ENCODE measurements at regions not wholly inside any gene's neighbourhood (a gene's known extent, or its start where the extent isn't known, plus 50 kb on each side); places are given as distances from the start of the nearest gene placed in this dataset.

GRCh38 chr9:79325501-79325900, 246.3 kb upstream of the TLE4 start:
- TF ChIP-seq, protein P1, sequence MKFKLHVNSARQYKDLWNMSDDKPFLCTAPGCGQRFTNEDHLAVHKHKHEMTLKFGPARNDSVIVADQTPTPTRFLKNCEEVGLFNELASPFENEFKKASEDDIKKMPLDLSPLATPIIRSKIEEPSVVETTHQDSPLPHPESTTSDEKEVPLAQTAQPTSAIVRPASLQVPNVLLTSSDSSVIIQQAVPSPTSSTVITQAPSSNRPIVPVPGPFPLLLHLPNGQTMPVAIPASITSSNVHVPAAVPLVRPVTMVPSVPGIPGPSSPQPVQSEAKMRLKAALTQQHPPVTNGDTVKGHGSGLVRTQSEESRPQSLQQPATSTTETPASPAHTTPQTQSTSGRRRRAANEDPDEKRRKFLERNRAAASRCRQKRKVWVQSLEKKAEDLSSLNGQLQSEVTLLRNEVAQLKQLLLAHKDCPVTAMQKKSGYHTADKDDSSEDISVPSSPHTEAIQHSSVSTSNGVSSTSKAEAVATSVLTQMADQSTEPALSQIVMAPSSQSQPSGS (IDR thresholded peaks at IDR 0.05; ENCODE audit: low read length): no peak
- TF ChIP-seq RNF2 (IDR thresholded peaks at IDR 0.05; ENCODE audit: borderline replicate concordance, low read depth, low read length, missing control alignments, poor library complexity, severe bottlenecking) (no peak), SP1 (IDR thresholded peaks at IDR 0.05; ENCODE audit: low read depth, low read length) (no peak), NRF1 (IDR thresholded peaks at IDR 0.05; ENCODE audit: low read depth, low read length) (no peak), SIX5 (IDR thresholded peaks at IDR 0.05; ENCODE audit: low read depth, low read length) (no peak), ZNF274 (IDR thresholded peaks at IDR 0.05; ENCODE audit: borderline replicate concordance, extremely low read depth, low read length) (no peak), TBP (IDR thresholded peaks at IDR 0.05; ENCODE audit: low read depth, low read length) (no peak), MAFK (IDR thresholded peaks at IDR 0.05; ENCODE audit: low read depth, low read length) (no peak), CREB1 (IDR thresholded peaks at IDR 0.05) (no peak)
- no peaks in the 10 kb centered on the region for H3K79me1 ChIP-seq (ENCODE audit: low read depth, low read length)
- H3K4me3 ChIP-seq (ENCODE audit: extremely low read depth in 1 of 4, insufficient read depth in 2 of 4, low read depth in 3 of 4, low read length in 4 of 4): no peak overlapping the region
- H4K91ac ChIP-seq (replicated peaks; ENCODE audit: insufficient read length, low read length): no peak overlapping the region
- no peaks in the 10 kb centered on the region for H3K27me3 ChIP-seq (replicated peaks in 1 of 4; ENCODE audit: control insufficient read depth in 3 of 4, extremely low read depth in 1 of 4, insufficient read depth in 3 of 4, low read length in 3 of 4)
- H2BK20ac ChIP-seq (ENCODE audit: low read length): no peak overlapping the region
- H4K20me1 ChIP-seq (replicated peaks in 1 of 2; ENCODE audit: control insufficient read depth in 1 of 2, insufficient read depth in 2 of 2, low read length in 2 of 2): no peaks in the 10 kb centered on the region
- no peak overlapping the region for H3K27ac ChIP-seq (ENCODE audit: low read depth, low read length)
- H3K23me2 ChIP-seq (ENCODE audit: low read depth, low read length): no peaks in the 10 kb centered on the region
- no peak overlapping the region for H2AFZ ChIP-seq (ENCODE audit: low read length)
- 75% methylated on average over 3 of the region's 3 CpGs; no CpG with 5 or more reads in 1 of the 2 experiments for WGBS, 2 experiments (ENCODE audit: extremely low coverage in 1 of 2, insufficient coverage in 1 of 2, insufficient read length in 1 of 2, insufficient replicate concordance in 2 of 2, low coverage in 1 of 2, low lambda C conversion rate in 2 of 2, missing lambda C conversion rate in 1 of 2)
- no peak overlapping the region; the same call in 1 of the 2 replicates for H2BK15ac ChIP-seq (ENCODE audit: low read length)
- no peaks in the 10 kb centered on the region for H3K4me1 ChIP-seq (replicated peaks in 1 of 4; ENCODE audit: control insufficient read depth in 3 of 4, insufficient read depth in 4 of 4, low read length in 3 of 4)
- H2BK120ac ChIP-seq (replicated peaks; ENCODE audit: low read depth, low read length): no peak overlapping the region
- H3K56ac ChIP-seq (replicated peaks; ENCODE audit: insufficient read length, low read depth, low read length): no peak overlapping the region
- DNase-seq (ENCODE audit: low read depth in 1 of 2, low spot score in 2 of 2): no peak
- no peak overlapping the region for H3K23ac ChIP-seq (ENCODE audit: insufficient read length)
- no peak overlapping the region for H2AK5ac ChIP-seq (ENCODE audit: low read depth, low read length)
- H3K14ac ChIP-seq (ENCODE audit: insufficient read length): no peak overlapping the region
- H3K4ac ChIP-seq (replicated peaks; ENCODE audit: insufficient read length, low read depth, low read length): no peak overlapping the region
- no peaks in the 10 kb centered on the region for H3K9me3 ChIP-seq (ENCODE audit: insufficient read depth in 2 of 2, low read depth in 1 of 2, low read length in 1 of 2)
- ChIA-PET POLR2A (ENCODE audit: partially characterized antibody) (no interaction called here), CTCF (ENCODE audit: partially characterized antibody) (interaction anchor here (1.2 kb wide), 1 partner anchor 11 kb away, joined by 3 read pairs; no protein-coding TSS in a partner anchor)
- H3K18ac ChIP-seq (ENCODE audit: extremely low read depth, low read length): no peak overlapping the region
- H2BK5ac ChIP-seq (ENCODE audit: low read depth, low read length): no peak overlapping the region
- no peak overlapping the region for H3K9ac ChIP-seq (replicated peaks in 1 of 4; ENCODE audit: extremely low read depth in 1 of 4, low read depth in 3 of 4, low read length in 3 of 4)
- no peak overlapping the region for H2BK12ac ChIP-seq (ENCODE audit: low read depth, low read length)
- H4K5ac ChIP-seq (ENCODE audit: insufficient read length, low read depth, low read length): no peak overlapping the region
- no peaks in the 10 kb centered on the region for H3K79me2 ChIP-seq (ENCODE audit: control insufficient read depth in 1 of 2, insufficient read depth in 2 of 2, low read length in 2 of 2)
- no peak overlapping the region for H3K4me2 ChIP-seq (ENCODE audit: insufficient read depth in 1 of 2, low read depth in 2 of 2, low read length in 2 of 2)
- H3K36me3 ChIP-seq (ENCODE audit: control insufficient read depth in 2 of 4, insufficient read depth in 4 of 4, low read length in 3 of 4): no peaks in the 10 kb centered on the region
- no peak for FAIRE-seq
- no peak overlapping the region for H4K8ac ChIP-seq (ENCODE audit: extremely low read depth, insufficient read depth, low read length)
